ENCODE measurements at regions not wholly inside any gene's neighbourhood (a gene's known extent, or its start where the extent isn't known, plus 50 kb on each side); places are given as distances from the start of the nearest gene placed in this dataset.

DNA sequence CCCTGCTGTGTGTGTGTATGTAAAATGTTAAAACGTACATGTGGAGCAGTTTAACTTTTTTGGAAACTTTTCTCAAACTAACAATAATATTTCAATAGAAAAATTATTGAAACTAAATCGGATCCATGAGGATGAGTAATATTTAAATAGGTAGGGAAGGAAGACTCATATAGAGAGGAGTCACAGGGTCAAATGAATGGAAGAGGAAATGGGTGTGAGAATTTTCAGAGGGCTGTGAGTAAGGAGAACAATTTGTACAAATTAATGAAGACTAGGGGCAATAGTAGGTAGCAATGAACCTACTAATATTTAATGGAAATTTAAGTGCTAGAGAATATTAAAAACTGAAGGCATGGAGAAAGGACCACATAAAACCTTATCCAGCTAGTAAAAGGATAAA, 290.7 kb upstream of the PCDH18 start:
- no peak for TF ChIP-seq EZH2 (IDR thresholded peaks at IDR 0.05; ENCODE audit: borderline replicate concordance, low read depth, low read length, severe bottlenecking)
- TF ChIP-seq CTCF (IDR thresholded peaks at IDR 0.05; ENCODE audit: borderline replicate concordance, extremely low read depth, low read length, poor library complexity, severe bottlenecking), result no peak
